ENCODE measurements at regions not wholly inside any gene's neighbourhood (a gene's known extent, or its start where the extent isn't known, plus 50 kb on each side); places are given as distances from the start of the nearest gene placed in this dataset.
A peak's percentile ranks its signal among the peaks of the same experiment; 100 is the strongest.

GRCh38 chr1:185397183-185397582, 80.1 kb upstream of the IVNS1ABP start (continued):
- TF ChIP-seq PBX3 (IDR thresholded peaks at IDR 0.05) = no peak
- no peak for TF ChIP-seq SMC3 (IDR thresholded peaks at IDR 0.05; ENCODE audit: low read depth, low read length)
- no peak for TF ChIP-seq EP300 (IDR thresholded peaks at IDR 0.05; ENCODE audit: borderline replicate concordance in 1 of 2, low read depth in 1 of 2, low read length in 1 of 2)
- no peak for TF ChIP-seq USF2 (IDR thresholded peaks at IDR 0.05; ENCODE audit: borderline replicate concordance, low read depth, low read length)

- DNase-seq = no peak
- no peak overlapping the region for H3K4me3 ChIP-seq (ENCODE audit: low read depth in 2 of 2, low read length in 1 of 2)
- no peak overlapping the region for H3K4me2 ChIP-seq
- ChIA-PET CTCF (interaction anchor here (0.7 to 0.8 kb wide), 2 partner anchors 10 to 15 kb away, joined by 3 read pairs; no protein-coding TSS in a partner anchor), POLR2A (no interaction called here)
- no peak overlapping the region for H3K27ac ChIP-seq (ENCODE audit: low read depth in 2 of 2, low read length in 1 of 2)
- H3K9me2 ChIP-seq = no peaks in the 10 kb centered on the region
- no peaks in the 10 kb centered on the region for H3F3A ChIP-seq (replicated peaks; ENCODE audit: insufficient read depth)
- no peaks in the 10 kb centered on the region for H3K9me3 ChIP-seq
- TF ChIP-seq GATA2 (CRISPR knock-in tag; IDR thresholded peaks at IDR 0.05) = no peak
- no peak for TF ChIP-seq ELF1 (IDR thresholded peaks at IDR 0.05)
- no peak overlapping the region for H2AFZ ChIP-seq (ENCODE audit: low read depth)
- H3K4me1 ChIP-seq (ENCODE audit: control insufficient read depth in 1 of 2, insufficient read depth in 2 of 2, low read depth in 1 of 2, low read length in 1 of 2) = no peaks in the 10 kb centered on the region
- no peak overlapping the region for H3K9ac ChIP-seq
- H3K36me3 ChIP-seq (replicated peaks in 1 of 2; ENCODE audit: control insufficient read depth in 1 of 2, insufficient read depth in 2 of 2, low read length in 1 of 2) = no peaks in the 10 kb centered on the region
- no peaks in the 10 kb centered on the region for H3K79me2 ChIP-seq (ENCODE audit: insufficient read depth)
- H3K27me3 ChIP-seq (ENCODE audit: insufficient read depth) = no peaks in the 10 kb centered on the region
- no peaks in the 10 kb centered on the region for H4K20me1 ChIP-seq (ENCODE audit: insufficient read depth)
- 70% methylated on average over 2 of the region's 2 CpGs for WGBS (ENCODE audit: low lambda C conversion rate)
These were observed 79.1 kb upstream of the IVNS1ABP start for GRCh38 chr1:185396126-185396525.

GRCh38 chr1:185393815-185394214, 76.8 kb upstream of the IVNS1ABP start:
- Histone ChIP-seq H3K4me1 (ENCODE audit: control insufficient read depth in 1 of 2, insufficient read depth in 2 of 2, low read depth in 1 of 2, low read length in 1 of 2) (no peaks in the 10 kb centered on the region), H3K9me2 (no peaks in the 10 kb centered on the region), H3K27ac (ENCODE audit: low read depth in 2 of 2, low read length in 1 of 2) (no peak overlapping the region), H3K27me3 (ENCODE audit: insufficient read depth) (no peaks in the 10 kb centered on the region), H4K20me1 (ENCODE audit: insufficient read depth) (no peaks in the 10 kb centered on the region), H3K4me3 (ENCODE audit: low read depth in 2 of 2, low read length in 1 of 2) (no peak overlapping the region), H3K36me3 (replicated peaks in 1 of 2; ENCODE audit: control insufficient read depth in 1 of 2, insufficient read depth in 2 of 2, low read length in 1 of 2) (no peaks in the 10 kb centered on the region), H3K4me2 (no peak overlapping the region), H3K79me2 (ENCODE audit: insufficient read depth) (no peaks in the 10 kb centered on the region), H2AFZ (ENCODE audit: low read depth) (peak overlapping the region; percentile 14; the same call in 1 of the 2 replicates), H3K9ac (no peak overlapping the region), H3K9me3 (no peaks in the 10 kb centered on the region), H3F3A (replicated peaks; ENCODE audit: insufficient read depth) (no peaks in the 10 kb centered on the region)
- CTCF ChIA-PET = interaction anchor here (1.1 kb wide), 1 partner anchor 287 kb away, joined by 3 read pairs; no protein-coding TSS in a partner anchor
- TF ChIP-seq POLR2AphosphoS5 (IDR thresholded peaks at IDR 0.05; ENCODE audit: low read depth, low read length) (no peak), TEAD4 (IDR thresholded peaks at IDR 0.05; ENCODE audit: borderline replicate concordance, insufficient read depth) (no peak), MEF2A (IDR thresholded peaks at IDR 0.05; ENCODE audit: borderline replicate concordance, low read depth) (no peak), REST (IDR thresholded peaks at IDR 0.05; ENCODE audit: low read depth, low read length) (no peak), MAX (IDR thresholded peaks at IDR 0.05; ENCODE audit: low read depth) (no peak), TAF1 (IDR thresholded peaks at IDR 0.05; ENCODE audit: borderline replicate concordance, low read depth, low read length) (no peak)
- no peak for DNase-seq
- WGBS (ENCODE audit: low lambda C conversion rate) = 72% methylated on average over 2 of the region's 2 CpGs
- POLR2A ChIA-PET = no interaction called here
